Skin epidermis (tissue), 12 donors: ENCODE measurements at regions not wholly inside any gene's neighbourhood (a gene's known extent, or its start where the extent isn't known, plus 50 kb on each side); places are given as distances from the start of the nearest gene placed in this dataset.

Experiments
- H3K27ac ChIP-seq, 21 experiments: fragments of 200-600 bp; sonication (generic) in 11 of 21; one replicate each; pipeline ENCODE4 v1.5.0; 2020; ENCODE audit warnings: mild to moderate bottlenecking in 3 of 21, inconsistent platforms in 2 of 21, moderate library complexity in 2 of 21
- H3K4me3 ChIP-seq, 7 experiments: fragments of 200-600 bp; sonication (generic) in 2 of 7; one replicate each; pipeline ENCODE4 v1.5.0; 2020; ENCODE audit warnings: inconsistent platforms in 2 of 7, mild to moderate bottlenecking in 2 of 7, moderate library complexity in 1 of 7

DNA sequence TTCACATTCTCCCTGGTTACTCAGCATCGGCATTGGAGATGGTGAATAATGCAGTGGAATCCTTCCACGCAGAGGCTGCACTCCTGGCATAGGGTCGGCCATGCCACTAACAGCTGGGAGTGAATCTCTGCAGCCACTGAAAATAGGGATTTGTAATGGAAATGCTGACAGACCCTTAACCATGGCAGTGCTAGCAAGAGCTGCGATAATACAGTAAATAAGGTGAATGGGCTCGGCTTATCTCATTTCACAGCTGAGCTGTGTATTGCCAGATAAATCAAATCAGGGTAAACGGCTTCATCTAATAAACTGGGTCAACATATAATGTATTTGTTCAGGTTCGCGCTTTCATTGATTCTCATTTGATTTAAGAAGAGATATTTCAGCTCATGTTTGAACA lies 156.8 kb downstream of the SLC35B3 start:
- no peak overlapping the region for H3K4me3 ChIP-seq
- no peak overlapping the region for H3K27ac ChIP-seq

DNA sequence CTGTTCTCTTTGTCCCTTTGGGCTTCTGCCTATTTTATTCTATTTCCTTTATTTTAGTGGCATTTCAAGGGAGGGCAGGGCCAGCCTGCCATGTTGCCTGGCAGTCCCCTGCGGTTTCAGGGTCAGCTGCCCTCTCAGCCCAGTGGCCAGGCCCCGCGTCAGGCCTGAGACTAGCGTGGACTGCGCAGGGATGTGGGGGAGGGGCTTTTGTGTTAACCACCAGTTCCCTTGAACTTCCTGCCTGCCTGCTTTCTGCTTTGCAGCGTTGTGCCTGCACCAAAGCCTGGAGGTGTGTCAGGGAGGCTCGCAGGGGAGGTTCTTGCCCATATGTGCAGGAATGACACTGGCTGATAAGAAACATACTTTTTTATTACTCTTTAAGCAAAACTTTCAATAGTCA lies 157.6 kb downstream of the SLC35B3 start:
- H3K27ac ChIP-seq, result no peak overlapping the region
- H3K4me3 ChIP-seq, result no peak overlapping the region

DNA sequence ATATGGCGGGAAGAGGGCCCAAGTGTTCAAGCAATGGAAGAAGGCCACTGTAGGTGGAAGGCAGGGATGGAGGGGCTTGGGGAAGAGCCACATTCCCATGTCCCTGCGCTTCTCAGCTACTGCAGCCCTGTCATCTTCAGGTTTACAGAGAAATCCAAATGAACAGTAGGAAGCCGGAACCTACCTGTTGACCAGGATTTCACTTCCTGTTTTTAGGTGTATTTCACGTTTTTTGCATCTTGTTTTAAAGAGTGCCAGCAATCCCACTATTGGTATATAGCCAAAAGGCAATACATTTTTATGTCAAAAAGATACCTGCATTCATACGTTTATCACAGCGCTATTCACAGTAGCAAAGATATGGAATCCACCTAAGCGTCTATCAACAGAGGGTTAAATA lies 159.2 kb downstream of the SLC35B3 start:
- H3K27ac ChIP-seq, result no peak overlapping the region

DNA sequence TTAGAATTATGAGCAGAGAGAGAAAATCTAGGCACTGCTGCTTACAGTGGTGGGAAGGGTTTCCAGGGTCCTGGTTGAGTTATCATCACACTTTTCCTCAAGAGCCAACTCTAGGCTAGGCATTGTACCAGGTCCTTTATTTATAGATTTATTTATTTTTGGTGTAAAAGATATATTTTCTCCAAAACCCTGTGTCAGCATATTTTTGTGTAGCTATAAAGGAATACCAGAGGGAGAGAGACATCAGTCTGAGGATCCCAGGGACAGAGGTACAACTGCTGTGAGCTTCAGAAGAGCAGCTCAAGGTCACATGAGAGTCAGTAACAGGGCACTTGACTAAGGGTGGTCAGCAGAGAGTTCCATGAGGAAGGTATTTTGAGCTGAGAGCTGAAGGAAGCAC lies 159.7 kb downstream of the SLC35B3 start:
- no peak overlapping the region for H3K4me3 ChIP-seq
- no peak overlapping the region for H3K27ac ChIP-seq

More for the DNA sequence above, 159.2 kb downstream of the SLC35B3 start:
- no peak overlapping the region for H3K4me3 ChIP-seq

DNA sequence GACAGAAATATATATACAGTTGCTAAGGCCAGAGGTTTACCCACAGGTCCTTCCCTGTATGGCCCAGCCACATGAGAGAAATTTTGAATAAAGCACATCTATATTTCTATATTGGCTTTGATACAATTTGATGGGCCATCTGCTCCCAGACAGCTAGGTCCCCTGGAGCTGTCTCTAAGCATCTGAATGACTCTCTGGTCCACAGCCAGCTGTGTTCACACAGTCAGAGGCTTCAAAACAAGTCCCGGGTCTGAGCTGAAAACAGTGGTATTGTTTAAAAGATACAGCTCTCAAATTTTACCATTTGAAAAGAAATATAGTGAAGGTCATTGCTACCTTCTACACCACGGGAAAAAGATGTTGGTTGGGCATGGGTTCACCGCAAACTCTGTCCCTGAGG lies 161.1 kb downstream of the SLC35B3 start:
- Histone ChIP-seq H3K27ac (no peak overlapping the region), H3K4me3 (no peak overlapping the region)

DNA sequence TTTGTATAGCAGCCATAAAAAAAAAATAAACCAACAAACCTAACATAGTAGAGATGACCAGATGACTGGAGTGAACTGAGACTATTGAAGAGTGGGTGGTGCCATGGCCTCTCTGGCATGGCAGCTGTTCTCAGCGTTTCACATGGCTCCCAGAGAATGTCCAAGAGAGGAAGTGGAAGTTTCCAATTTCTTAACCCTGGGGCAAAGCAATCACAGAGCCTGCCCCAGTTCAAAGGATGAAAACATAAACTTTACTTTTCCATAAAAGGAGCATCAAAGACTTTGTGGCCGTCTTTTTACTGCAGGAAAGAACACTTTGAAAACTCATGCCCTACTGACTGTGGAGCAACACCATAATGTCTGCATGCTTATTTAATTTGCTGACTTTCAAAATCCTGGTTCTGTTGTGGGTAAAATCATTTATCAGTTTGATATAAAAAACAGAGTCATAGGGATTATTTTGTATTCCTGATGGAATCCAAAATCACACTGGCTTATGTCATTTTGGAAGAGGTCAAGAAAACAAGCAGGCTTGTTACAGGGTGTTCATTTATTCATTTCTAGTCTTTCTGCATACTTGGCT lies 165.4 kb downstream of the SLC35B3 start:
- Histone ChIP-seq H3K27ac (no peak overlapping the region), H3K4me3 (no peak overlapping the region)

DNA sequence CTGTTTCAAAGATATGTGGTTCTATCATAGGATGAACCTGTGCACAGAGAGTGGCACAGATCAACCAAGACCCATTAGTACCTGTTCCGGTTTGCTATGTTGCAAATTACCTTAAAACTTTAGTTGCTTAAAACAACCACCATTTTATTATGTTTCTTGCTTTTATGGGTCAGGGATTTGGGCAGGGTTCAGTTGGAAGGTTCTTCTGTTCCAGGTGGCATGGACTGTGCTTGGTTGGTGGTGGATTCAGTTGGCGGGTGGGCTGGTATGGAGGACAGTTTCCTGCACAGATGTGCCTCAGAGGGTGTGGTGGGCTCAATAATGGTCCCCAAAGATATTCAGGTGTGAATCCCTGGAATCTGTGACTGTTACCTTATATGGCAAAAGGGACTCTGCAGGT lies 166.3 kb downstream of the SLC35B3 start:
- no peak overlapping the region for H3K27ac ChIP-seq
- H3K4me3 ChIP-seq, result no peak overlapping the region

DNA sequence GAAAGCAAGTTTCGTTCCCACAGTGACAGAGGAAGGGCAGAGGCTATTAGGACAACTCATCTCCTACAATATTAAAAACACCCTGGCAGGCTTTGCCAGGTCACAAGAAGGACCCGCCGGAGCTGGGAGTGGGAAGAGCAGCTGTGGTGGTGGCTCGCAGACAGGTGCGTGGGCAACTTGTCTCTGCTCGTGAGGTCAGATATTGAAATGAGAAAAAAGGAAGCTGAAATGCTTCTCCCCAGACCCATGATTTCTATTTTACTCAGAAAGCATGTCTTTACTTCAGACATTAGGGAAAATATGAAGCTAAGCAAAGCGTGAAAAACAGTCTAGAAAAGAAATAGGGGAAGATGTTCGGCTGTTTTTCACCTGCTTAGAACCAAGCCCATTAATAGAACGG lies 166.3 kb upstream of the EEF1E1 start:
- no peak overlapping the region for H3K4me3 ChIP-seq
- H3K27ac ChIP-seq, result no peak overlapping the region

DNA sequence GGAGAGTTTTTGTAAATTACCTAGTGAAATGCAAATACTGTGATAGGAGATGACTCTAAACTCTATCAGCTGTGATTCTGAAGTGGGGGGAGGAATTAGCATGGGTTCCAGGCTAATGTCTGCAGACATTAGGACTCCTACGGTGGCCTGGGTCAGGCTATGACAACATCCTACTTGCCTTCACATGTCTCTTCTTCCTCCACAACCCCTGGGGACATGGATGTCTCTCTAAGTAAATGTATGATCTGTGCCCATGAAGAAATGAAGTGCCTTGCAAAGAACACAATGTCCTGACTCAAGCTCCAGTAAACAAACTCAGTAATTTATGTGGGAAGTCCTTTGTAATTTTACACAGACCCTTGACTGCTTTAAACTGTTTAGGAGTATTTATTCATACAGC lies 165.8 kb upstream of the EEF1E1 start:
- Histone ChIP-seq H3K4me3 (no peak overlapping the region), H3K27ac (no peak overlapping the region)

DNA sequence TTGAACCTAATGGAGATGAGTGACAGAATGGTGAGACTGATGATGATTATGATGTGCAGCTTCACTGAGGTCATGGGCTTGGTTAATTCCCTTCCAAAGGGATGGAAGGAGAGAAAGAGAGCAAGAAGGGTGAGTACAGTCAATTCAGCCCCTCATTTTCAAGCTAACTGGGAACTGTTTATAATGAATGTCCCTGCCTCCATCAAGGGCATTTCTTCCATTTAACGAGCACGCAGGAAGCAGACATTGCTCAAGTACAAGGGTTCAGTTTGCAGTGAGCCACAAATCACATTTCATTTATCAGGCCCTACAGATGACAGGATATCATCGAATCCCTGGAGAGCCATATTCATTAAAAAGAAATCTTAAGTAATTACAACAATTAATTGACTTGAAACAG lies 158.3 kb upstream of the EEF1E1 start:
- no peak overlapping the region for H3K4me3 ChIP-seq
- H3K27ac ChIP-seq, result no peak overlapping the region

DNA sequence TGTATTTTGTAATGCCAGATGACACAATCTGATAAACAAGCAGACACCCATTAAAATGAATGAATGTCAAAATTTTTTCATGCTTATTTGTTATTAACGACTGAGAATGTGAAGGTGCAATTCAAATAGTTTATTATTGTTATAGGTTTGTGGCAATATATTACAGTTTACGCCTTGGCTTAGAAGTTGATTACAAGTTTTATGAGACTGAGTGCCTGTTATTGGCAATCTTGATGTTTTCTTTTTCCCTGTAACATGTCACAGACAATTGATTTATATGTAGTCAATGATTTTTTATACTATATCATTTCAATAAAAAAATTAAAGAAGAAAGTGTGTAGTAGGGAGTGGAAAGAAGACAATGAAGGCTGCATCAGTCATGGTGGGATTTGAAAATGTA lies 144.1 kb upstream of the EEF1E1 start:
- H3K27ac ChIP-seq, result no peak overlapping the region
- no peak overlapping the region for H3K4me3 ChIP-seq

DNA sequence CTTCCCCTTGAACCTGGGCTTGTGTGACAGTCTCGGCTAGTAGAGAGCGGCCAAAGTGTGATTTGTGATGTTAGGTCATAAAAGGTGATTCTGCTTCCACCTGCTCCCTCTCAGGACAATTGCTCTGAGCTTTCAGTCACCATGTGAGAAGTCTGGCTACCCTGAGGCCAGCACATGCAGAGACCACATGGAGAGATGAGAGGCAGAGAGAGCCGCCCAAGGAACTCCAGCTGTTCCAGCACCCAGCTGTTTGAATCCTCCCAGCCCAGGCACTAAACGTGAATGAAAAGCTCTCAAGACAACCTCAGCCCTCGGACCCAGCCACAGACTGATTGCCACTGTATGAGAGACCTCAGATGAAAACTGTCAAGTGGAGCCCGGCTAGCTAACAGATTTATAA lies 143.4 kb upstream of the EEF1E1 start:
- no peak overlapping the region for H3K4me3 ChIP-seq
- H3K27ac ChIP-seq, result no peak overlapping the region

DNA sequence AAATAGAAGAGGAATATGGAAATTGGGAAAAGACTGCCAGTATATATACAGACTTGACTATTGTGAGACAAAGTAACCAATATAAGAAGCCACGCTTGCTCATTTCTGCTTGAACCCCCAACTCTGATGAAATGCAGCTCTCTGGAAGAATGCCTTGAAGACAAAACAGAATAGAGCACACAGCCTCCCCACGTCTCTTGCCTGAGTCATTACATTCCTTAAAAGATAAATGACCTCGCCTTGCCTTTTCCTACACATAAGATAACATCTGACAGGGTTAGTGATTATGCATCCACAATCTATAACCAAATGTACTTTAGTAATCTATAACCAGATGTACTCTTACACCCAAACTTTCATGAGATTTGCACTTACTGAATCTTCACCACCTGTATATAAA lies 141.1 kb upstream of the EEF1E1 start:
- Histone ChIP-seq H3K27ac (no peak overlapping the region), H3K4me3 (no peak overlapping the region)

DNA sequence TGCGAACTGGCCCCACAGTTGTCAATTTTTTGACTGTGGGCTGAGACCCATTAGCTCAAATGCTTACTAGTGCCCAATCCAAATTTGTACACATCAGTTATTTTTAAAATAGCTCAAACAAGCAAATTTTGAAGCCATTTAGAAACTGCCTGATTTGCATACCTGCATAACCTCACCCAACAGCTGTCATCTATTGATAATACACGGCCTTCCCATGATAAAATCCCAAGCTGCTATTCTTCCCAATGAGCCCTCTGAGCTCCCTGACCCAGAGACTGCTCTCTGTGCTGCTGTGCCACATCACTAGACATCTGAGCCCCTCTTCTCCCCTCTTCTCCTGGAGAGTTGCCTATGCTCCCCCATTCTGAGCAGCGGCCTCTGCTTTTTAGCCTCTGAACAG lies 140.5 kb upstream of the EEF1E1 start:
- H3K27ac ChIP-seq, result no peak overlapping the region
- no peak overlapping the region for H3K4me3 ChIP-seq

DNA sequence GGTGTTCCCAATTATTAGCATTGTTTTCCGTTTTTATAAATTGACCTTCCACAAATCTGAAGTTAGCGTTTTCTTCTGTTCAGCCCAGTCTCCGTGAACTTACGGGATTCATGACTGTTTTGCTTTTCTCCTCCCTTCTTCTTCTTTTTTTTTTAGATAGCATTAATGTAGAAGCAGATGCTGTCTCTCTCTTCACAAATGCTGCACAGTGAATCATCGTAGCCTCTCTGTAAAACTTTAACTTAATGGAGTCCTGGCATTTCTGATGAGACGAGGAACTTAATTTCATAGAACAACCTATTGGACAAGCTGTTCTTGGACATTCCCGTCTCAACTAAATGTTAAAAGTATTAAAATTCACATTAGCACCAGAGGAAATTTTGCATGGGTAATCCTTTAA lies 138.0 kb upstream of the EEF1E1 start:
- no peak overlapping the region for H3K27ac ChIP-seq

DNA sequence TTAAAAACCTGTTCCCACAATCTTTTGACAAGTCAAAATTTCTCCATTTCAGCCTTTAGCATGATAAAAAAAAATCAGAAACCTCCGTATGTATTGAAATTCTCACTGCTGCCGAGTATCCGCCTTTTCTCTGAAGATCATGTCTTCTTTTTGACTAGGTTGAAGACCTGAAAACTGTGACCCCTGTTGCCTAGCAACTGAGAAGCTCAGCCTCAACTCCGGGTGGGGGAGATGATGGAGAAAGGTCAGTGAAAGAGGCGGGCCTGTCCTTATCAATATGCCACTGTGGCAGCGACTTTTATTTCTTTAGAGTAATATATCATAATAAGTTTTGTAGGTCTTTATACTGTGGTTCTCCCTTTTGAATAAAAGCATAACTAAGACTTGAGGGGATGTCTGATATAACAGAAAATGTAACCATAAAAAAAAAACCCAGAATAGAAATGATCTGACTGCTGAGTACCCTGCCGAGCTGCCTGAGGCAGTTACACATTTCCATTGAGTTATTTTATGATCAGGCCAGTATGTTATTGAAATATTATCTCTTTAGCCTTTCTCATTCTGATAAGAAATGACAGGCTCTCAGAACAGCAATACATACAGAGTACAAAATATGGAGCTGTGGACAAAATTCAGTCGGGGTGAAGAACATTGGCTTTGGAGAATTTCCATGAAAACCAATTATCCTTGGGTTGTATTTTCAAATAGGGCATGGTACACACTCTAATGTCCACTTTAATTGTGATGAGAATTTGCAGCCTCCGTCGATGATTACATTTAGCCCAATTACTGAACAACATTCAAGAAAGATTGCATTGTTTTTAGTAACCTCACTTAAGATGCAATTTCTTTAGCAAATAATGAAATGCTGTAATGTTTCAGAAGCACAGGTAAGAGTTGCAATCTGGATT lies 136.7 kb upstream of the EEF1E1 start:
- H3K4me3 ChIP-seq, result no peak overlapping the region

More for the DNA sequence above, 138.0 kb upstream of the EEF1E1 start:
- H3K4me3 ChIP-seq, result no peak overlapping the region

DNA sequence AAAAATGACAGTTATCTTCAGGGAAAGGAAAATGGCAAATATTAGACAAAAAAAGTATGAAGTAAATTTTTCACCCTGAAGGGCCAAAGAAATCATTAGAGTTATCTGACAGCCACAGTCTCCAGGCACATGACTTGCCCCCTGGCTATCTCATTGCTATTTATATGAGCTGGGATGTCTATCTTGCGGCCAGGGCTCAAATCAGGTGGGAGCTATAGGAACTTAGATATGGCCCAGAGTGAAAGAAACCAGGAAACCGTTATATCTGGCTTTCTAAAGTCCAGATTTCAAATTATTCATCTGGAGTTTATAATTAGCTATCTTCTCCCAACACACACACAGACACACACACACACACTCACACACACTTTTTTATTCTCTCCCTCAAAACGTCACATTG lies 135.3 kb upstream of the EEF1E1 start:
- no peak overlapping the region for H3K27ac ChIP-seq
- no peak overlapping the region for H3K4me3 ChIP-seq

More for the DNA sequence above, 136.7 kb upstream of the EEF1E1 start:
- H3K27ac ChIP-seq, result no peak overlapping the region

DNA sequence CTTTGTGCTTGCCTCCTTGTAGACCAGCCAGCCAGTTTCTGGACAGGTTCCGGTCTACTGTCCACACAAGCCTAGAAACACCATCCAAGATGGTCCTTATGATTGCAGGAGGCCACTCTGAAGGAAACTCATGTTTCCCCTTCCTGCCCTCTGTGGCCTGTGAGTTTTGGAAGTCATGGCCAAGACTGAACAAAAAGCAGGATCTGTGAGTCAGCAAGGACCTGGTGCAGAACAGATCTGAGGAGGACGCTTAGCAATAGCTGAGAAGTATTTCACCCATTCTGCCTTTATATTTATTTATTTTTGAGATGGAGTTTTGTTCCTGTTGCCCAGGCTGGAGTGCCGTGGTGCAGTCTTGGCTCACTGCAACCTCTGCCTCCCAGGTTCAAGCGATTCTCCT lies 134.6 kb upstream of the EEF1E1 start:
- Histone ChIP-seq H3K4me3 (no peak overlapping the region), H3K27ac (no peak overlapping the region)

DNA sequence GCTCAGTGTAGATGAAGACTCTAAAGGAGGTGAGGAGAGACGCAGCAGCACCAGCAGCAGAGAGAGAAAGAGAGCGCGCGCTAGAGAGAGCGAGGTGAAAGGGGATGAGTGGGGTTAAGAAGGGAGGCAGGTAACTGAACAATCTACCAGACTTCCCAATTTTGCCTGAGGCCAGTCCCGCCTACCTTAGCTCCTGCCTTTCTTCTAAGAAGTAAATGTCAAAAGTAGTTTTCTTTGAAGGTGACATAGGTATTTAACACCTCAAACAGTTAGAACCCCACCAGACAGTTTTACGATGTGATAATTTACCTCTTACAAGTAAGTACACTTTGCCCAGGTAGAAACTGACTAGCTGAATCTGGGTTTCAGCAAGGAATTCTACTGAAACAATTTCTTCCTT lies 132.0 kb upstream of the EEF1E1 start:
- H3K27ac ChIP-seq, result no peak overlapping the region

DNA sequence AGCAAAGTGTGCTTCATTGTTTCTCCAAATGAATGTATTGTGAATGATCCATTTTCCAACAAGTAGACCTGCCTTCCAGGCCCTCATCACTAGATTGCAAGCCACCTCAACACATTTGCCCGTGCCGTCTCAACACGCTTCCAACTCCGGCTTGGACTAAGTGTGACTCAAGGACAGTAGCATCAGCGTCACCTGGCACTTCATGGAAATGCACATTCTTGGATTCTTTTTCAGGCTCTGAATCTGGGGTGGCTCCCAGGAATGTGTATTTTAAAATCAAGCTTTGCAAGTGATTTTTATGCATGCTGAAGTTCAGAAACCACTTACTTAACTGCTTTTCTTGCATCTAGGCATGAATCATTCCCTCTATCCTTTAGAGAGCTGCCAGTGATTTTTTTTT lies 129.6 kb upstream of the EEF1E1 start:
- Histone ChIP-seq H3K4me3 (no peak overlapping the region), H3K27ac (no peak overlapping the region)

More for the DNA sequence above, 132.0 kb upstream of the EEF1E1 start:
- H3K4me3 ChIP-seq, result no peak overlapping the region

DNA sequence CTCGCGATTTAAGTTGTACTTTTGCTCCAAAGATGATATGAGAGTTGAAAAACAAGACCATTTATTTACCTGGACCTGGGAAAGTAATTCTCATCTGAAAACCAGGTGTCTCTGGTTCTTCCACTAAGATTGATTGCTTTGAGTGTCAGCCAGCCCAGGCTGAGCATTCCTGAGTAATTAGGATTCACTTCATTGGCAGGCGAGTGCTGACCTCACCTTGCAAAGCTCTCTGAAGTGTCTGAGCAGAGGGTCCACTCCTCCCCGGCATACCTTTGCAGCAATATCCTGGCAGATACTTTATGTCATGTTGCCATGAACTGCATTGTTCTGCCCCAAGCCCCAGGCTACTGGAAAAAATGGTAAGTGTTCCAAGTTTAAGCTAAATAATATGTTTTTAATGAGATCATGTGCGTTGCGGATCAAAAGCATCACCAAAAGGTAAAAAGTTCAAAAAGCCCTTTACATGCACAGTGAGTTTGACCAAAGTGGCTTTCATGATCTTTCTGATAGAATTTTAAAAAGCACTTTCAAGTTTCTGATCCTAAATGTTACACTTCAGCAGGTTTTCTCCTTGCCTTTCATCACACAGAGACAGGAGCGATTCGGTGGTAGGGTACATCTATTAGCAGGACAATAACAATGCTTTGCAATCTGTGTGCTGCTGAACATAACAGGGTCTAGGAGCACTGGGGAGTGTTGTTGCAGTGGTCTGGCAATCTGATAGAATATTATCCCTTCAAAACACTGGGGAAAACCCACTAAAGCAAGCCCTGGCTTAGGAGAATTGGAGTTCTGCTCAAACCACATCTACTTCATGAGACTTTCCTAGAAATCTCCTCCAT lies 127.8 kb upstream of the EEF1E1 start:
- H3K27ac ChIP-seq, result no peak overlapping the region
- H3K4me3 ChIP-seq, result no peak overlapping the region
